ENCODE measurements at regions not wholly inside any gene's neighbourhood (a gene's known extent, or its start where the extent isn't known, plus 50 kb on each side); places are given as distances from the start of the nearest gene placed in this dataset.

DNA sequence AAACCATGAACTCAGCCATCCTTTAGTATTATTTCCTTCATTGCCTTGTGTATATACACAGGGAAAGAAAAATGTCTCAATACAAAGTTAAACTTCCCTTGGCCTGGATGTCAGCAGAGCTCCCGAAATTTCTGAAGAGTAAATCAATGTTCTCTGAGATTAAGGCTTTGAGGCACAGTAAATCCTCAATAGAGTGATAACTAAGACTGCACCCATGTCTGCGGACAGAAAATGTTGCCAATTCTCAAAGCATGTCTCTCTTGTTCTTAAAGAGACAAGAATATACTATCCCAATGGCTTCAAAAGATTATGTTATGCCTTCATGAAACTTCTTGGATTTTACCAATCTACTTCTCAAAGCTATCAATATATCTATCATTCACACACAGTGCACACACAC lies 1196.7 kb upstream of the TENM4 start:
- in situ Hi-C loops (cut with HindIII; ENCODE audit: low sequenced_read_pairs): no loop called here
- no peak for DNase-seq (ENCODE audit: low read depth, low spot score)
- H3K4me3 ChIP-seq (ENCODE audit: low read depth, low read length): no peak overlapping the region
- TF ChIP-seq, protein P1, sequence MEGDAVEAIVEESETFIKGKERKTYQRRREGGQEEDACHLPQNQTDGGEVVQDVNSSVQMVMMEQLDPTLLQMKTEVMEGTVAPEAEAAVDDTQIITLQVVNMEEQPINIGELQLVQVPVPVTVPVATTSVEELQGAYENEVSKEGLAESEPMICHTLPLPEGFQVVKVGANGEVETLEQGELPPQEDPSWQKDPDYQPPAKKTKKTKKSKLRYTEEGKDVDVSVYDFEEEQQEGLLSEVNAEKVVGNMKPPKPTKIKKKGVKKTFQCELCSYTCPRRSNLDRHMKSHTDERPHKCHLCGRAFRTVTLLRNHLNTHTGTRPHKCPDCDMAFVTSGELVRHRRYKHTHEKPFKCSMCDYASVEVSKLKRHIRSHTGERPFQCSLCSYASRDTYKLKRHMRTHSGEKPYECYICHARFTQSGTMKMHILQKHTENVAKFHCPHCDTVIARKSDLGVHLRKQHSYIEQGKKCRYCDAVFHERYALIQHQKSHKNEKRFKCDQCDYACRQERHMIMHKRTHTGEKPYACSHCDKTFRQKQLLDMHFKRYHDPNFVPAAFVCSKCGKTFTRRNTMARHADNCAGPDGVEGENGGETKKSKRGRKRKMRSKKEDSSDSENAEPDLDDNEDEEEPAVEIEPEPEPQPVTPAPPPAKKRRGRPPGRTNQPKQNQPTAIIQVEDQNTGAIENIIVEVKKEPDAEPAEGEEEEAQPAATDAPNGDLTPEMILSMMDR (IDR thresholded peaks at IDR 0.05; ENCODE audit: low read depth, low read length): no peak

DNA sequence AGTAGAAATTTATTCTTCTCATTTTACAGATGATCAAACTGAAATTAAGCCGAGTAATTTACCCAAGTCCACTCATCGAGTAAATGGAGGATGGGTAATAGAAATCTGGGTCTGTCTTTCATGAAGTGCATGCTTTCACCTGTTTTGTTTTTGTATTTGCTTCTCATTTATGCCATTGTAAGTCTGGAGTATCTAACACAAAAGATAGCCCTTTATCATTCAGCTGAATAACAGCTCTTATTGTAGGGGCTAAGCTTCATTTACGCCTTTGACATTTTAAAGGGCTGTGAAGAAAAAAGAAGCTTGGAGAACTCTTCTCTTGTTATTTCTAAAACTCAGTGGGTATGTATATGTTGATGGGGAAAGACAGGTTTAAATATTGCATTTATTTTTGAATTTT lies 1196.2 kb upstream of the TENM4 start:
- in situ Hi-C loops (cut with HindIII; ENCODE audit: low sequenced_read_pairs): no loop called here
- TF ChIP-seq, protein P1 (IDR thresholded peaks at IDR 0.05; ENCODE audit: low read depth, low read length): no peak
- H3K4me3 ChIP-seq (ENCODE audit: low read depth, low read length): no peak overlapping the region
- DNase-seq (ENCODE audit: low read depth, low spot score): no peak

GRCh38 chr11:80635178-80635577 lies 1194.3 kb upstream of the TENM4 start:
- no peak for DNase-seq (ENCODE audit: low read depth, low spot score)
- H3K4me3 ChIP-seq (ENCODE audit: low read depth, low read length): no peak overlapping the region
- TF ChIP-seq, protein P1 (IDR thresholded peaks at IDR 0.05; ENCODE audit: low read depth, low read length): no peak
- in situ Hi-C loops (cut with HindIII; ENCODE audit: low sequenced_read_pairs): no loop called here

- no peak overlapping the region for H3K4me3 ChIP-seq (ENCODE audit: low read depth, low read length)
- TF ChIP-seq, protein P1 (IDR thresholded peaks at IDR 0.05; ENCODE audit: low read depth, low read length): no peak
- in situ Hi-C loops (cut with HindIII; ENCODE audit: low sequenced_read_pairs): no loop called here
- no peak for DNase-seq (ENCODE audit: low read depth, low spot score)
Observed at GRCh38 chr11:80632691-80633090, 1191.9 kb upstream of the TENM4 start.

- DNase-seq (ENCODE audit: low read depth, low spot score): no peak
- in situ Hi-C loops (cut with HindIII; ENCODE audit: low sequenced_read_pairs): no loop called here
- TF ChIP-seq, protein P1 (IDR thresholded peaks at IDR 0.05; ENCODE audit: low read depth, low read length): no peak
- H3K4me3 ChIP-seq (ENCODE audit: low read depth, low read length): no peak overlapping the region
Observed at GRCh38 chr11:80632156-80632555, 1191.3 kb upstream of the TENM4 start.

GRCh38 chr11:80629466-80629865 lies 1188.6 kb upstream of the TENM4 start:
- no peak for DNase-seq (ENCODE audit: low read depth, low spot score)
- H3K4me3 ChIP-seq (ENCODE audit: low read depth, low read length): no peak overlapping the region
- TF ChIP-seq, protein P1 (IDR thresholded peaks at IDR 0.05; ENCODE audit: low read depth, low read length): no peak
- in situ Hi-C loops (cut with HindIII; ENCODE audit: low sequenced_read_pairs): no loop called here

GRCh38 chr11:80627364-80627763 lies 1186.5 kb upstream of the TENM4 start:
- in situ Hi-C loops (cut with HindIII; ENCODE audit: low sequenced_read_pairs): no loop called here
- TF ChIP-seq, protein P1 (IDR thresholded peaks at IDR 0.05; ENCODE audit: low read depth, low read length): no peak
- no peak for DNase-seq (ENCODE audit: low read depth, low spot score)
- H3K4me3 ChIP-seq (ENCODE audit: low read depth, low read length): no peak overlapping the region
